Keratinocyte (primary cell): ENCODE measurements at regions not wholly inside any gene's neighbourhood (a gene's known extent, or its start where the extent isn't known, plus 50 kb on each side); places are given as distances from the start of the nearest gene placed in this dataset.

Experiments used
- DNase-seq: peaks from one replicate; pipeline ENCODE4 v3.0.0-alpha.2; 2011; ENCODE audit warnings: low read depth, missing footprints, low spot score
- FAIRE-seq: peaks from 2 replicates; lab custom pipeline; 2011; peaks lifted over from hg19 to GRCh38; lab: Jason Lieb, UNC
- H2AFZ ChIP-seq: 2 replicates; pipeline ENCODE4 v1.6.0; 2012; ENCODE audit warnings: low read length, control low read depth, inconsistent platforms; ENCODE audit not compliant: control insufficient read depth
- H3K27ac ChIP-seq: 2 replicates; pipeline ENCODE4 v1.5.1; 2011; ENCODE audit warnings: low read length; ENCODE audit not compliant: control insufficient read depth, insufficient read depth
- H3K27me3 ChIP-seq: 3 replicates; pipeline ENCODE4 v1.6.0; 2011; ENCODE audit warnings: low read length; ENCODE audit not compliant: control insufficient read depth, insufficient read depth; ENCODE audit errors: extremely low read depth
- H3K36me3 ChIP-seq, 2 experiments: 2 replicates in 1 of 2; 3 replicates in 1 of 2; pipeline ENCODE4 v1.5.1; 2011; ENCODE audit warnings: low read length in 2 of 2, mild to moderate bottlenecking in 1 of 2; ENCODE audit not compliant: control insufficient read depth in 2 of 2, insufficient read depth in 2 of 2; ENCODE audit errors: extremely low read depth in 1 of 2
- H3K4me1 ChIP-seq: 3 replicates; pipeline ENCODE4 v1.5.1; 2011; ENCODE audit warnings: low read length; ENCODE audit not compliant: control insufficient read depth, insufficient read depth; ENCODE audit errors: extremely low read depth
- H3K4me2 ChIP-seq: 3 replicates; pipeline ENCODE4 v1.6.0; 2011; ENCODE audit warnings: low read depth, low read length; ENCODE audit not compliant: control insufficient read depth, insufficient read depth; ENCODE audit errors: extremely low read depth
- H3K4me3 ChIP-seq, 3 experiments: fragments of 200-600 bp in 1 of 3; sonication (generic) in 1 of 3; 2 replicates in 2 of 3; 3 replicates in 1 of 3; pipeline ENCODE4 v1.5.1; 2011 to 2016; ENCODE audit warnings: low read length in 3 of 3, mild to moderate bottlenecking in 3 of 3, control low read depth in 2 of 3, inconsistent platforms in 1 of 3, low read depth in 1 of 3, mixed read lengths in 1 of 3, mixed run types in 1 of 3, moderate library complexity in 1 of 3; ENCODE audit not compliant: control insufficient read depth in 2 of 3, insufficient read depth in 2 of 3; ENCODE audit errors: extremely low read depth in 1 of 3
- H3K79me2 ChIP-seq: 2 replicates; pipeline ENCODE4 v1.6.0; 2012; ENCODE audit warnings: low read length; ENCODE audit not compliant: control insufficient read depth, insufficient read depth
- H3K9ac ChIP-seq: 3 replicates; pipeline ENCODE4 v1.6.0; 2011; ENCODE audit warnings: low read length; ENCODE audit not compliant: control insufficient read depth, insufficient read depth; ENCODE audit errors: extremely low read depth
- H3K9me1 ChIP-seq: 3 replicates; pipeline ENCODE4 v1.6.0; 2011; ENCODE audit warnings: low read length; ENCODE audit not compliant: control insufficient read depth, insufficient read depth; ENCODE audit errors: extremely low read depth
- H3K9me3 ChIP-seq: 2 replicates; pipeline ENCODE4 v1.5.1; 2012; ENCODE audit warnings: low read depth, low read length; ENCODE audit not compliant: control insufficient read depth
- H4K20me1 ChIP-seq: 3 replicates; pipeline ENCODE4 v1.6.0; 2011; ENCODE audit warnings: low read length; ENCODE audit not compliant: control insufficient read depth, insufficient read depth; ENCODE audit errors: extremely low read depth
- EZH2 ChIP-seq: IDR thresholded peaks from one replicate; pipeline ENCODE4 v1.6.1; 2012; ENCODE audit warnings: inconsistent platforms, mild to moderate bottlenecking, low read length, moderate library complexity
- dilution Hi-C: fragments of 300-500 bp; cut with MboI; formaldehyde crosslinking; loops from one replicate; pipeline ENCODE4 v1.7.0; 2020; ENCODE audit warnings: low sequenced_read_pairs; ENCODE audit not compliant: extremely low pct_ligation_motif_present
- TF ChIP-seq, protein P1 (sequence below), 3 experiments: IDR thresholded peaks in 1 of 3; conservative IDR thresholded peaks in 1 of 3; optimal IDR thresholded peaks in 1 of 3; 2 replicates in 2 of 3; 3 replicates in 1 of 3; pipeline versions ENCODE3 to v1.5.1; 2011; ENCODE audit warnings: low read length in 3 of 3, mild to moderate bottlenecking in 3 of 3, moderate library complexity in 2 of 3, control low read depth in 1 of 3, inconsistent platforms in 1 of 3; ENCODE audit not compliant: insufficient read depth in 2 of 3; ENCODE audit errors: extremely low read depth in 1 of 3

DNA sequence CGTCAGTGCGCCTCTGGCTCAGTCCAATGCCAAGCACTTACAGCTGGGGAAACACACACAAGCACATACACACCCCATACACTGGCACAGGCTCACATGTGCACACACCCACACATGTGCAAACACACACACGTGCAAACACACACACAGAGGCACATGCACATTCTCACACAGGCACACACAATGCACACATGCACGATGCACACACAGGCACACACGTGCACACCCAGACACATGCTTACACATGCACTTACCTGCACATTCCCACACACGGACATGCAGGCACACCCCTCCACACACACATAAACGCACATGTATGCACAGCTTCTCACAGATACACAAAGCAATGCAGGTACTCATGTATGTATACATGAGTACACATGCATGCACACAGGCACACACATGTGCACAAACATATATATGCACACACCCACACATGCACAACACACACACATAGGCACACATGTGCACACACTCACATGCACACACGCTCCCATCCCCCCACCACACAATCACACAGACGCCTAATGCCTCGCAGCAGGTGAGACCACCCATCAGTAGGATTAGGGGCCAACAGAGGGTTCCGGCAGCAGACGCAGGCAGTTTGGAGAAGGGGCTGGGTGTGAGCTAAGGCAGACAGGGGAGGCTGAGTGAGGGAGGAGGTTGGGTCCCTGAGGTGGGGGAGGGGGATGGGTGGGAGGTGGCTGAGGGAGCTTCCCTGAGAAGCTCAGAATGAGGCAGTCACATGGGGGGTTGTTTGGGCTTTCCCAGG, 71.2 kb upstream of the SLCO4A1 start:
- Histone ChIP-seq H3K79me2 (no peaks in the 10 kb centered on the region), H3K4me2 (no peak overlapping the region), H3K27ac (no peak overlapping the region), H3K27me3 (peaks cover 29% of the 10 kb centered on the region), H2AFZ (no peak overlapping the region), H4K20me1 (peaks cover 2% of the 10 kb centered on the region), H3K4me3 (no peak overlapping the region), H3K36me3 (no peaks in the 10 kb centered on the region), H3K4me1 (no peaks in the 10 kb centered on the region), H3K9ac (no peak overlapping the region), H3K9me1 (no peaks in the 10 kb centered on the region), H3K9me3 (no peaks in the 10 kb centered on the region)
- TF ChIP-seq EZH2 = no peak
- TF ChIP-seq, protein P1, sequence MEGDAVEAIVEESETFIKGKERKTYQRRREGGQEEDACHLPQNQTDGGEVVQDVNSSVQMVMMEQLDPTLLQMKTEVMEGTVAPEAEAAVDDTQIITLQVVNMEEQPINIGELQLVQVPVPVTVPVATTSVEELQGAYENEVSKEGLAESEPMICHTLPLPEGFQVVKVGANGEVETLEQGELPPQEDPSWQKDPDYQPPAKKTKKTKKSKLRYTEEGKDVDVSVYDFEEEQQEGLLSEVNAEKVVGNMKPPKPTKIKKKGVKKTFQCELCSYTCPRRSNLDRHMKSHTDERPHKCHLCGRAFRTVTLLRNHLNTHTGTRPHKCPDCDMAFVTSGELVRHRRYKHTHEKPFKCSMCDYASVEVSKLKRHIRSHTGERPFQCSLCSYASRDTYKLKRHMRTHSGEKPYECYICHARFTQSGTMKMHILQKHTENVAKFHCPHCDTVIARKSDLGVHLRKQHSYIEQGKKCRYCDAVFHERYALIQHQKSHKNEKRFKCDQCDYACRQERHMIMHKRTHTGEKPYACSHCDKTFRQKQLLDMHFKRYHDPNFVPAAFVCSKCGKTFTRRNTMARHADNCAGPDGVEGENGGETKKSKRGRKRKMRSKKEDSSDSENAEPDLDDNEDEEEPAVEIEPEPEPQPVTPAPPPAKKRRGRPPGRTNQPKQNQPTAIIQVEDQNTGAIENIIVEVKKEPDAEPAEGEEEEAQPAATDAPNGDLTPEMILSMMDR (optimal IDR thresholded peaks at IDR 0.05 in 1 of 3, IDR thresholded peaks at IDR 0.05 in 1 of 3, conservative IDR thresholded peaks at IDR 0.05 in 1 of 3; ENCODE audit: extremely low read depth in 1 of 3, insufficient read depth in 2 of 3, low read length in 3 of 3) = no peak
- dilution Hi-C loops = no loop called here
- FAIRE-seq = no peak
- DNase-seq = no peak

DNA sequence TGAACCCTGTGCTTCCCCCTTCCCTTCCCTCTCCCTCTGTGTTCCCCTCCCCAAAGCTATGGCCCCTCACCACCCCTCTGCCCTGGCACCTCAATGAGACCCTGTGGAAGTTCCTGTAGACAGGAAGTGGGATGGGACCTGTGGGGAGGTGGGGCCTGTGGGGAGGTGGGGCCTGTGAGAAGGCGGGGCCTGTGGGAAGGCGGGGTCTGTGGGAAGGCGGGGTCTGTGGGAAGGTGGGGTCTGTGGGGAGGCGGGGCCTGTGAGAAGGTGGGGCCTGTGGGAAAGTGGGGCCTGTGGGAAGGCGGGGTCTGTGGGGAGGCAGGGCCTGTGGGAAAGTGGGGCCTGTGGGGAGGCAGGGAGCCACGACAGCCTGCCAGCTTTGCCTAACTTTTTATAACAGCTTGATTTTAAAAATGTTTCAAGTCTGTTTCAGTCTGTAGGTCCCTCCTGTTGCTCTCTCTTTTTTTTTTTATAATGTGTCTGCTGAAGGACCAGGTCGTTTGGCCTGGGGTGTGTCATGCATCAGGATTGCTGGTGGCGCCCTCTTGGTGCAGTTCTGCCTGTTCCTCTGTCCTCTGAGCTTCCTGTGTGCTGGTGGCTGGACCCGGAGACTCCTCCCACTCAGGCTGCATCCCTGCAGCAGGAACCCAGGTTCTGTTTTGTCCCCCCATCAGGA, 70.5 kb upstream of the SLCO4A1 start:
- FAIRE-seq (no peak), DNase-seq (no peak)
- peaks cover 33% of the 10 kb centered on the region for H3K27me3 ChIP-seq
- no peak overlapping the region for H3K27ac ChIP-seq
- no peaks in the 10 kb centered on the region for H3K79me2 ChIP-seq
- H3K4me1 ChIP-seq = no peaks in the 10 kb centered on the region
- no peaks in the 10 kb centered on the region for H3K9me3 ChIP-seq
- H3K4me3 ChIP-seq = no peak overlapping the region
- peaks cover 2% of the 10 kb centered on the region for H4K20me1 ChIP-seq
- H3K4me2 ChIP-seq = no peak overlapping the region
- H3K9ac ChIP-seq = no peak overlapping the region
- no peaks in the 10 kb centered on the region for H3K36me3 ChIP-seq
- H3K9me1 ChIP-seq = no peaks in the 10 kb centered on the region
- no peak for TF ChIP-seq EZH2
- TF ChIP-seq, protein P1 (optimal IDR thresholded peaks at IDR 0.05 in 1 of 3, IDR thresholded peaks at IDR 0.05 in 1 of 3, conservative IDR thresholded peaks at IDR 0.05 in 1 of 3; ENCODE audit: extremely low read depth in 1 of 3, insufficient read depth in 2 of 3, low read length in 3 of 3) = peak in 1 of 3 experiments; percentile 27
- dilution Hi-C loops = no loop called here
- no peak overlapping the region for H2AFZ ChIP-seq
